Ureter (tissue), 1 donor: ENCODE measurements at regions not wholly inside any gene's neighbourhood (a gene's known extent, or its start where the extent isn't known, plus 50 kb on each side); places are given as distances from the start of the nearest gene placed in this dataset.

Source experiments
- DNase-seq: peaks from one replicate; pipeline ENCODE4 v3.0.0-alpha.2; 2020; ENCODE audit warnings: low spot score
- donor health status: DM: yes; HTN: yes; CAD: no.

DNA sequence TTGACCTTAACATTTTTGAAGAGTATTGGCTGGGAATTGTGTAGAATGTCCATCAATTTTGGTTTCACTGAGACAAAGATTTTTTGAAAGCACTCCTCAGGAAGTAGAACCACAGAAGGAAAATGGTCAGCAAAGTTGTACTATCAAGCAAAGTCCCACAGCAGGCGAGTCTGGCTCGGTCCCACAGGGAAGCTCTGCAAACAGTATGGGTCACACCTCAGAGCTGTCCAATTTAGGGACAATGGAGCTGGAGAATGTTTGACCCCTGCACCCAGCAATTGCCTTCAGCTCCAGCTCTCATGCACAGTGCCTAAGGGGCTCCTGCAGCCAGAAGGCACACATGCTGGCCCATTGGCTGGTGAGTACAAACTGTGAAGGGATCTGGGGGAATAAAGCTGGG is 147.0 kb downstream of the MAFB start:
- no peak for DNase-seq

GRCh38 chr20:40540166-40540565 is 148.9 kb downstream of the MAFB start:
- no peak for DNase-seq

DNA sequence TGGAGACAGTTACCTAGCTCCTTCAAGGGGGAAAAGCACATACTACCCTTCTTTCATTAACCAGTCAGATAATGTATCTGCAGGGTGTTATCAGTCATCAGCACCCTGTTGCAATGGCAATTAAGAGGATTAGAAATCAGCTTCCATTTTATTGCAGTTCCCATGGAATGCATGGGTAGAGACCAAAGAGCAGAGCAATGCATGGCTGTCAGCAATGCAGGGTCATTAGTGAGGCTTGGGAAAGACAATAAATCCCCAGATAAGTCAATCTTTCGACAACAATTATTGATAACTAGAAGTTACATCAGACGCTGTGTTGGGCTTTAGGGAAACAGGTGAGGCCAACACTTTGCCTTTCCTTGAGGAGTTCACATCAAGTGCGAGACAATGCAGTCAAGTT is 150.9 kb downstream of the MAFB start:
- no peak for DNase-seq

GRCh38 chr20:40536808-40537207 is 152.2 kb downstream of the MAFB start:
- no peak for DNase-seq

DNA sequence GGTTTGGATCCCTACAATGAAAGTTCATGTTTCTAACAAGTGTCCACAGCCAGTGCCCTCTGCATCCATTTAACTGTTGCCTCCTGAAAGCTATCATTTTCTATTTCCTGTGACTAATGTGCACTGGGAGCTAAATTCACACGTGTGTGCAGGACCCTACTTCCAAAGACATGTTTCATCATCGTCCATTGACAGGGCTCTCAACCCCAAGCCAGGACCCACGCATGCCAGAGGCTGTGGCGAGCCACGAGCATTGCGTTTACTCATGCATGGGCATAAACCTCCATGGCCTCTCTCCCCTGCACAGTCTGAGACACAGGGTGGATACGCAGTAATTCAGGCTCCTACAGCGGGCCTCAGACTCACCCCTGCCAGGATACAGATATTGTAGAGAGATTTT is 153.2 kb downstream of the MAFB start:
- no peak for DNase-seq

- no peak for DNase-seq
Measured at GRCh38 chr20:40532103-40532502, 156.9 kb downstream of the MAFB start.

DNA sequence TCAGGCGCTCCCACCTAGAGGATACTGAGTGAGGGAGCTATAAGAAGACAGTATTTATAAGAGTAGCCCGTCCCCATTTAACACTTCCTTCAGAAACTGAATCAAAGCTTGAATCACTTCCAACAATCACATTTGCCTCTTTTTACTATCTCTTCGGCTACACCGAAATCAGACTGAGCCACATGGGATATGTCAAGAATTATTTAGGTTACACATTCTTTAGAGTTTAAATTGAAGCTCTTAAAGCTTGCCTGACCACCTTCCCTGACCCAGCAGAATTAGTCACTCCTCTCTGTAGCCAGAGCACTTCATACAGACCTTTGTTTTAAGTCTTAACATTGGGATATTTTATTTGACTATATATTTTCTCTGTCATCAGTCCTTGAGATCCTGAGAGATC is 163.7 kb downstream of the MAFB start:
- no peak for DNase-seq

- DNase-seq = no peak
Measured at GRCh38 chr20:40524071-40524470, 165.0 kb downstream of the MAFB start.

- no peak for DNase-seq
Measured at GRCh38 chr20:40522405-40522804, 166.6 kb downstream of the MAFB start.

DNA sequence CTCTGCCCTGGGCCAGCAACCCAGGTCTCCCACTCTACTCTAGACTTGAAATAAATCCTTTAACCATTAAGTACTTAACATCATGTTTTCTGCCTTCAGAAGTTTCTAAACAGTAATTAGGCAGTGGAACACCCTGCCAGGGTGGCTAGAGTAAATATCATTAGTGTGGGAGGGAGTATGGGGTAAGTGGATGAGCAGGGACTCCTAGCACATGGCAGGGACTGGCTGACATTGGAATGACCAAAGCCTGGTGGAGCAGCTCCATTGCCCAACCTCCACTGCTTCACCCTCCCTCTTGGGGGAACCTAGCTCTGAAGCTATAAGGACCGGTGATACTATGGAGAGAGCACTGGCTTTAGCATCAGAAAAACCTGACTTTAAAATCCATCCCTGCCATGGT is 167.1 kb downstream of the MAFB start:
- no peak for DNase-seq

GRCh38 chr20:40519918-40520317 is 169.1 kb downstream of the MAFB start:
- no peak for DNase-seq

DNA sequence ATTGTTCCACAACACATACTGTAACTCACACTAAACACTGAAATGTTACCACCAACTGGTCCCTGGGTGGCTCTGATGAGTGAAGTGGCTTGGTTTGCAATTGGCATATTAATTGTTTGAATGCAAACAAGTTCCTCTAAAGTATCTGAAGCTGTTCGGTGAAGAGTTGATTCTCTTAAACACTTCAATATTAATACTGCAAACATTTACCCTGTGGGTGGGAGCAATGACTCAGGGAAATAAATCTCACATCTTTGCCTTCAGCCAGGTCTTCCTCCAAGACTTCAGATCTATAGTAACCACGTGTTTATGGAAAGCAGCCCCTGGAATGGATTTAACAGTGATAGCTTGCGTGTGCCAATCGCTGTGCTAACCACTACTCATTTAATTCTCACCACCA is 176.0 kb downstream of the MAFB start:
- no peak for DNase-seq

- DNase-seq = no peak
Measured at GRCh38 chr20:40512591-40512990, 176.4 kb downstream of the MAFB start.

DNA sequence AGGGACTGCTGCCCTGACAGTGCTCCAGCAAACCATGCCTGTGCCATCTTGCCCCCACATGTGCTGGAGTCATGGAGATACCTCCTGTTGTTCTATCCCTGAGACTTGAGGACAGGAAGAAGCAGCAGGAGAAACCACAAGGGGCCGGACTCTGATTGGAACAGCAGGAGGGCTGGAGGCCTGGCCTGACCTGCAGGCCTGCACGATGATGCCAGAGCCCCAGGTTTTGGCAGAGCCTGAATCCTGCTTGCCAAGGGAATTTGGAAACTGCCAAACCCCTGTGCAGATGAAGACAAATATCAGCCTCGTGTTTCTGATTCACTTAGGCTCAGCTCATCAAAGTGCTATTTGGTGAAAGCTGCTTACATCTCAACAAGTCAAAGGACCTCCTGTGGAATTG is 177.6 kb downstream of the MAFB start:
- no peak for DNase-seq

- DNase-seq = no peak
Measured at GRCh38 chr20:40510622-40511021, 178.4 kb downstream of the MAFB start.

- DNase-seq = no peak
Measured at GRCh38 chr20:40508821-40509220, 180.2 kb downstream of the MAFB start.

DNA sequence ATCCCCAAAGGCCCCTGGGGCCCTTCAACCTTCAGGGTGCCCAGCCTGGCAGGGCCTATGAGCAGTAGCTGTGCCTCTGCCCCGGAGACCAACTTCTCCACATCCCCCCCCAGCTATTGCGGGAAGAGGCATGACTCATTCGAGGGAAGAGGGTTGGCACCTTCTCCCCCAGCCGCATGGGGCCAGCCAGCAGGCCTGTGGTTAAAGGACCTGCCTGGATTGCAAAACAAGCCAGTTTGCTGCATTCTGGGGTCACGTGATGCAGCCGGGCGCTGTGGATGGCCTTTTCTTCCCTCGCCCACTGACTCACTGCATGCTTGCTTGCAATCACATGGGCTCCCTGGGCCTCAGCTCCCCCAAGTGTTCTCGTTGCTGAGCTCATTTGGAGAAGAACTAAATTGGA is 182.5 kb downstream of the MAFB start:
- DNase-seq = peak; percentile 89

DNA sequence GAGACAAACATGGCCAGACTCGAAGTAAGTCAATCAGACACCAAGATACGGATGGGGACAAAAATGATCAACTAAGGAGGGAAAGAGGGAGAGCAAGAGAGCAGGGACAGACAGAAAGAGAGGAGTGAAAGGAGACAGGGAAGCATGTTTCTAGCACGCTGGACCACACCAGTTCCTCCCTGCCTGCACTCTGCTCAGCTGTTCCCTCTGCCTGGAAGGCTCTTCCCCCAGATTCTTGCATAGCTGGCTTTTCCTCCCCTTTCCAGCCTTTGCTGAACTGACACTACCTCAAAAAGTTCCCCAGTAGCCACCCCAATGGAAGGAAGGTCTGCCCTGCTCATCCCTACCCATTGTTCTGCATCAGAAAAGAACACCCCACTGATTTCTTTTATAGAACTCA is 185.9 kb downstream of the MAFB start:
- DNase-seq = no peak

DNA sequence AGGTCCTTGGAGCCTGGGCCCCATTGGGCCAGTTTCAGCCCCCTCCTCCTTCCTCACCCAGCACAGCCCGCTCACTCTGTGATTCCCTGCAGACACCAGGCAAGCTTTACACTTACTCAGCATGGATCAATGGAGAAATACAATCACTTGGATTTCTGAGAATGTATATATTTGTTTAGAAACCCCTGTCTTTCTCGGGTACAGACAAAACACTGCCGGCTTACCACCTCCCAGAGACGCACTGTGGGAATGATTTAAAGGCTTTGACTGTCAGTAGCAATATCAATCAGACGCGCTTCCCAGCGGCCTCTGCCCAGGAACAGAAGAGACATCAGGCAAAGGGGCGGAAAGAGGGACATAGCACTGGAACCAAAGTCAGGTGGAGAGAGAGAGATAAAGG is 186.5 kb downstream of the MAFB start:
- no peak for DNase-seq

DNA sequence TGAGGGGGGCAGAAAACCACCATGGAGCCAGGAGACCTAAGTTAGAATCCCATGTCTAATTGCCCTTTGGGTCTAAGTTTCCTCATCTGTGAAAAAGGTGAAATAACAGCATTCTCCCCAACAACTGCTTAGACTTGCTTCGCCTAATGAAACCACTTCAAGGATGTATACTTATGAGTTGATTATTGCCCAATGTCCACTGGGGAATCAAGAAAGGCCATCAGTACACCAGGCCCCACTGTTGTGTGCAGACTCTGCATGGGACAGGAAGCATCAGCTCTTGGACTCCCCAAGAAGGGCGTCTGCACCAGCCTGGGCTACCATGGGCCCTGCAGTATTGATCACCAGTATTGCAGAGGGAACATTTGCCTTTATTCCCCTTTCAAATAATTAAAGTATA is 189.6 kb downstream of the MAFB start:
- DNase-seq = no peak

- peak; percentile 48 for DNase-seq
Measured at GRCh38 chr20:40497899-40498691, 190.9 kb downstream of the MAFB start.

DNA sequence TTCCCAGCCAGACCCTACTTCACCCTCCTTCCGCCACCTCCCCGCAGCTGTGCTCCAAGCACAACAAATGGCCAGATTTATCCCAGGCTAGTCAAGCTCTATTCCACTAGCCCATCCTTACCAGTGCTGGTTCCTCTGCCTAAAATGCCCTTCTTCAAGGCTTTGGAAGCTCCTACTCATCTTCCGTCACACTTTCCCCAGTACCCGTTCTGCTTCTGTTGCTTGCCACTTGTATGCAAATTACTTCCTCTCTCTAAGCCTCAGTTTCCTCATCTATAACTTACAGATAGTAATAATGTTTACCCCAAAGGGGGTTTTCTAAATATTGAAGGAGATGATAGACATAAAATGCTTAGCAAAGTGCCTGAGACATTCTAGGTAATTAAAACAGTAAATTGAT is 193.1 kb downstream of the MAFB start:
- no peak for DNase-seq

GRCh38 chr20:40494248-40494647 is 194.8 kb downstream of the MAFB start:
- DNase-seq = no peak

- DNase-seq = no peak
Measured at GRCh38 chr20:40493549-40493948, 195.5 kb downstream of the MAFB start.
